IMR-90 (cell line): ENCODE measurements at regions not wholly inside any gene's neighbourhood (a gene's known extent, or its start where the extent isn't known, plus 50 kb on each side); places are given as distances from the start of the nearest gene placed in this dataset.

ENCODE experiments used
- MAFK ChIP-seq: IDR thresholded peaks from 2 replicates; pipeline ENCODE4 v1.6.1; 2012; ENCODE audit warnings: low read depth, low read length, improper control_type of control experiment
- MAZ ChIP-seq: IDR thresholded peaks from 2 replicates; pipeline ENCODE4 v1.6.1; 2012; ENCODE audit warnings: low read depth, mild to moderate bottlenecking, low read length, improper control_type of control experiment, moderate library complexity, borderline replicate concordance
- MXI1 ChIP-seq: IDR thresholded peaks from 2 replicates; pipeline ENCODE4 v1.6.1; 2012; ENCODE audit warnings: low read depth, mild to moderate bottlenecking, low read length, moderate library complexity, borderline replicate concordance
- POLR2A ChIP-seq: IDR thresholded peaks from 2 replicates; pipeline ENCODE4 v1.6.1; 2012; ENCODE audit warnings: mild to moderate bottlenecking, low read depth, low read length
- RAD21 ChIP-seq: IDR thresholded peaks from 2 replicates; pipeline ENCODE4 v1.6.1; 2012; ENCODE audit warnings: low read length, improper control_type of control experiment
- RCOR1 ChIP-seq: IDR thresholded peaks from 2 replicates; pipeline ENCODE4 v1.6.1; 2012; ENCODE audit warnings: mild to moderate bottlenecking, low read length, improper control_type of control experiment; ENCODE audit not compliant: insufficient replicate concordance
- RFX5 ChIP-seq: IDR thresholded peaks from 2 replicates; pipeline ENCODE4 v1.8.0; 2012; ENCODE audit warnings: low read depth, mild to moderate bottlenecking, low read length, moderate library complexity
- TF ChIP-seq, protein P1 (sequence below): conservative IDR thresholded peaks from 2 replicates; pipeline ENCODE4 v1.5.1; 2012; ENCODE audit warnings: mild to moderate bottlenecking, low read depth, low read length, improper control_type of control experiment
- TF ChIP-seq, protein P2 (sequence below): fragments of 150-350 bp; IDR thresholded peaks from 2 replicates; pipeline ENCODE4 v1.6.1; 2017; ENCODE audit warnings: mild to moderate bottlenecking, antibody characterized with exemption, low read length, low read depth

DNA sequence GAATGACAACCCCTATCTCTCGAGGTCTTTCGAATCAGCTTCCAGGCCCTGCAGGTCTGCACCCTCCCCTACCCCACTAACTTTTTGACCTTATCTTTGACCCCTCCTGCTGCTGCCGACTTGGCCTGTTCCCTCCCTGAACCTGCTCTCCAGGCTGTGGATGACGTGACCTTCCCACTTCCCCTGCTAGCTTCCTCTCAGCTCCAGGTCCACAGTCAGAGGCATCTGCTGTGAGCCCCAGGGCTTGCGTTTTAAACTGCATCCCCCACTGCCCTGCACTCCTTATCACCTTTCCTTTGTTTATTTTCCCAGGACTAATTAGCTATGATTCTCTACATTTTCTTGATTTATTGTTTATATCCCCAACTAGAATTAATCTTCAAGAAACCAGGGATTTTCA lies 71.2 kb upstream of the ALKAL2 start:
- TF ChIP-seq, protein P1, sequence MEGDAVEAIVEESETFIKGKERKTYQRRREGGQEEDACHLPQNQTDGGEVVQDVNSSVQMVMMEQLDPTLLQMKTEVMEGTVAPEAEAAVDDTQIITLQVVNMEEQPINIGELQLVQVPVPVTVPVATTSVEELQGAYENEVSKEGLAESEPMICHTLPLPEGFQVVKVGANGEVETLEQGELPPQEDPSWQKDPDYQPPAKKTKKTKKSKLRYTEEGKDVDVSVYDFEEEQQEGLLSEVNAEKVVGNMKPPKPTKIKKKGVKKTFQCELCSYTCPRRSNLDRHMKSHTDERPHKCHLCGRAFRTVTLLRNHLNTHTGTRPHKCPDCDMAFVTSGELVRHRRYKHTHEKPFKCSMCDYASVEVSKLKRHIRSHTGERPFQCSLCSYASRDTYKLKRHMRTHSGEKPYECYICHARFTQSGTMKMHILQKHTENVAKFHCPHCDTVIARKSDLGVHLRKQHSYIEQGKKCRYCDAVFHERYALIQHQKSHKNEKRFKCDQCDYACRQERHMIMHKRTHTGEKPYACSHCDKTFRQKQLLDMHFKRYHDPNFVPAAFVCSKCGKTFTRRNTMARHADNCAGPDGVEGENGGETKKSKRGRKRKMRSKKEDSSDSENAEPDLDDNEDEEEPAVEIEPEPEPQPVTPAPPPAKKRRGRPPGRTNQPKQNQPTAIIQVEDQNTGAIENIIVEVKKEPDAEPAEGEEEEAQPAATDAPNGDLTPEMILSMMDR, result no peak
- no peak for TF ChIP-seq RFX5
- TF ChIP-seq POLR2A, result no peak
- no peak for TF ChIP-seq MAFK
- no peak for TF ChIP-seq RCOR1
- TF ChIP-seq, protein P2, sequence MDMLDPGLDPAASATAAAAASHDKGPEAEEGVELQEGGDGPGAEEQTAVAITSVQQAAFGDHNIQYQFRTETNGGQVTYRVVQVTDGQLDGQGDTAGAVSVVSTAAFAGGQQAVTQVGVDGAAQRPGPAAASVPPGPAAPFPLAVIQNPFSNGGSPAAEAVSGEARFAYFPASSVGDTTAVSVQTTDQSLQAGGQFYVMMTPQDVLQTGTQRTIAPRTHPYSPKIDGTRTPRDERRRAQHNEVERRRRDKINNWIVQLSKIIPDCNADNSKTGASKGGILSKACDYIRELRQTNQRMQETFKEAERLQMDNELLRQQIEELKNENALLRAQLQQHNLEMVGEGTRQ, result no peak
- TF ChIP-seq MXI1, result no peak
- no peak for TF ChIP-seq RAD21
- no peak for TF ChIP-seq MAZ
